K562 (cell line): ENCODE measurements at regions not wholly inside any gene's neighbourhood (a gene's known extent, or its start where the extent isn't known, plus 50 kb on each side); places are given as distances from the start of the nearest gene placed in this dataset.

ENCODE experiments used
- ATAC-seq: fragments of 200-7000 bp; cut with Tn5 transposase; 3 replicates; pipeline ENCODE4 v1.9.1; 2020; ENCODE audit warnings: moderate library complexity
- BruUV-seq: library from RNA; stranded (reverse); fragments of 400-500 nt; replicated peaks from 2 replicates; lab custom pipeline; 2021; lab: Mats Ljungman, UMichigan
- CTCF ChIA-PET: fragments of 300-600 bp; formaldehyde crosslinking; extraction: SDS; loops from one replicate; lab custom pipeline; 2021; ENCODE audit warnings: low intra/inter-chr PET ratio; lab: Yijun Ruan, JAX
- POLR2A ChIA-PET: fragments of 300-600, 350-650 bp; sonication (Branson Sonifier 250); formaldehyde crosslinking; extraction: SDS; loops from one replicate; lab custom pipeline; 2021; ENCODE audit warnings: antibody characterized with exemption, inconsistent platforms; lab: Yijun Ruan, JAX
- DNase-seq, 4 experiments: peaks; one replicate each; pipeline versions ENCODE4 v3.0.0 to v3.0.0-alpha.2; 2011 to 2018; ENCODE audit warnings: low spot score in 3 of 4, mixed read lengths in 3 of 4; ENCODE audit errors: extremely low read depth in 1 of 4
- FAIRE-seq: peaks from 2 replicates; lab custom pipeline; 2011; peaks lifted over from hg19 to GRCh38; lab: Jason Lieb, UNC
- H2AFZ ChIP-seq: 2 replicates; pipeline ENCODE4 v1.6.0; 2011; ENCODE audit warnings: low read depth, low read length, control low read depth, inconsistent platforms
- H3K27ac ChIP-seq: fragments of 200-600 bp; 3 replicates; pipeline ENCODE4 v1.8.0; 2011; ENCODE audit warnings: low read depth, mild to moderate bottlenecking, control low read depth, inconsistent platforms, low read length, moderate library complexity, mixed read lengths; ENCODE audit errors: extremely low read depth
- H3K27me3 ChIP-seq, 2 experiments: fragments of 300-600 bp in 1 of 2; 2 replicates in 1 of 2; 3 replicates in 1 of 2; pipeline versions ENCODE4 v1.6.0 to v1.8.0; 2011; ENCODE audit warnings: inconsistent platforms in 2 of 2, low read length in 2 of 2, mild to moderate bottlenecking in 1 of 2, mixed read lengths in 1 of 2, moderate library complexity in 1 of 2; ENCODE audit not compliant: control insufficient read depth in 2 of 2, insufficient read depth in 2 of 2
- H3K36me3 ChIP-seq: fragments of 300-600 bp; 3 replicates; pipeline ENCODE4 v1.8.0; 2011; ENCODE audit warnings: mild to moderate bottlenecking, low read length, inconsistent platforms; ENCODE audit not compliant: control insufficient read depth, insufficient read depth
- H3K4me1 ChIP-seq, 2 experiments: fragments of 200-600 bp in 1 of 2; replicated peaks in 1 of 2; 2 replicates in 1 of 2; 3 replicates in 1 of 2; pipeline versions ENCODE4 v1.5.1 to v1.8.0; 2011; ENCODE audit warnings: inconsistent platforms in 2 of 2, low read length in 2 of 2, mild to moderate bottlenecking in 1 of 2, mixed read lengths in 1 of 2, moderate library complexity in 1 of 2; ENCODE audit not compliant: control insufficient read depth in 2 of 2, insufficient read depth in 2 of 2
- H3K4me2 ChIP-seq: 2 replicates; pipeline ENCODE4 v1.6.1; 2011; ENCODE audit warnings: low read length, control low read depth, inconsistent platforms, mixed read lengths; ENCODE audit not compliant: insufficient read depth
- H3K4me3 ChIP-seq: fragments of 200-600 bp; sonication (generic), shearing (Covaris generic); 2 replicates; pipeline ENCODE4 v1.5.1; 2016; ENCODE audit warnings: control low read depth, inconsistent platforms
- H3K79me2 ChIP-seq: fragments of 200-600 bp; 3 replicates; pipeline ENCODE4 v1.8.0; 2011; ENCODE audit warnings: low read length, inconsistent platforms; ENCODE audit not compliant: control insufficient read depth, insufficient read depth
- H3K9ac ChIP-seq, 2 experiments: 2 replicates each; pipeline versions ENCODE4 v1.6.0 to v1.6.1; 2011; ENCODE audit warnings: low read depth in 2 of 2, low read length in 2 of 2, control low read depth in 1 of 2, inconsistent platforms in 1 of 2, mild to moderate bottlenecking in 1 of 2, mixed read lengths in 1 of 2; ENCODE audit not compliant: insufficient read depth in 1 of 2
- H3K9me1 ChIP-seq: one replicate; pipeline ENCODE4 v1.6.0; 2011; ENCODE audit warnings: inconsistent platforms, mild to moderate bottlenecking, low read length, moderate library complexity; ENCODE audit not compliant: control insufficient read depth, insufficient read depth
- H3K9me3 ChIP-seq: replicated peaks from 2 replicates; pipeline ENCODE4 v1.5.1; 2011; ENCODE audit warnings: low read depth, low read length, inconsistent platforms; ENCODE audit not compliant: control insufficient read depth, insufficient read depth
- H4K20me1 ChIP-seq: replicated peaks from 2 replicates; pipeline ENCODE4 v1.6.1; 2011; ENCODE audit warnings: low read length, inconsistent platforms, mixed read lengths; ENCODE audit not compliant: control insufficient read depth, insufficient read depth
- CBX1 ChIP-seq: sonication (generic); IDR thresholded peaks from 2 replicates; pipeline ENCODE4 v1.6.1; 2016; ENCODE audit warnings: antibody characterized with exemption, low read depth, mild to moderate bottlenecking
- CBX2 ChIP-seq: fragments of 200-600 bp; sonication (generic); IDR thresholded peaks from one replicate; pipeline ENCODE4 v1.6.1; 2012; ENCODE audit warnings: mild to moderate bottlenecking, low read length, inconsistent platforms; ENCODE audit not compliant: insufficient read depth, poor library complexity, severe bottlenecking
- HDAC6 ChIP-seq: IDR thresholded peaks from 2 replicates; pipeline ENCODE4 v1.6.1; 2012; ENCODE audit warnings: low read depth, mild to moderate bottlenecking, control low read depth, inconsistent platforms, low read length, moderate library complexity
- HMGN3 ChIP-seq: IDR thresholded peaks from 2 replicates; pipeline ENCODE4 v1.6.1; 2011; ENCODE audit warnings: borderline replicate concordance, low read depth, mild to moderate bottlenecking, mixed read lengths, low read length; ENCODE audit not compliant: insufficient read length; ENCODE audit errors: extremely low read depth
- JUN ChIP-seq, 2 experiments: sonication (generic) in 1 of 2; formaldehyde crosslinking in 1 of 2; IDR thresholded peaks; 2 replicates each; pipeline versions ENCODE4 v1.6.1 to v1.8.0; 2012 to 2022; ENCODE audit warnings: borderline replicate concordance in 2 of 2, mild to moderate bottlenecking in 2 of 2, improper control_type of control experiment in 1 of 2, low read depth in 1 of 2, low read length in 1 of 2, missing genetic modification reagents in 1 of 2
- KLF10 ChIP-seq: fragments of 250-450 bp; sonication (Bioruptor Pico); IDR thresholded peaks from 2 replicates; pipeline ENCODE4 v1.6.1; 2021; ENCODE audit warnings: matching md5 sums
- NBN ChIP-seq: fragments of 450-650 bp; IDR thresholded peaks from 2 replicates; pipeline ENCODE4 v1.6.1; 2016; ENCODE audit warnings: low read depth, mild to moderate bottlenecking
- SIN3B ChIP-seq: fragments of 450-650 bp; IDR thresholded peaks from 2 replicates; pipeline ENCODE4 v1.6.1; 2017; ENCODE audit warnings: low read depth, mild to moderate bottlenecking, moderate library complexity
- TRIM28 ChIP-seq: fragments of 450-650 bp; IDR thresholded peaks from 2 replicates; pipeline ENCODE4 v1.6.1; 2017
- ZBTB8A ChIP-seq: fragments of 450-650 bp; IDR thresholded peaks from 2 replicates; pipeline ENCODE4 v1.6.1; 2018; ENCODE audit warnings: mild to moderate bottlenecking, moderate library complexity; ENCODE audit not compliant: partially characterized antibody
- ZKSCAN3 ChIP-seq: fragments of 250-450 bp; sonication (Bioruptor Pico); IDR thresholded peaks from 2 replicates; pipeline ENCODE4 v1.4.0; 2020
- ZNF699 ChIP-seq: fragments of 250-450 bp; sonication (Bioruptor Pico); IDR thresholded peaks from 2 replicates; pipeline ENCODE4 v1.8.0; 2021; ENCODE audit warnings: mild to moderate bottlenecking, moderate library complexity; ENCODE audit not compliant: insufficient replicate concordance
- ZNF764 ChIP-seq: fragments of 250-450 bp; sonication (Bioruptor Pico); IDR thresholded peaks from 2 replicates; pipeline ENCODE4 v1.4.0; 2020; ENCODE audit warnings: low read depth, mild to moderate bottlenecking, moderate library complexity
- WGBS: fragments of 100-300 bp; shearing (Covaris generic); methylation state at CpG from one replicate; pipeline ENCODE4 v1.1.6; 2016; ENCODE audit warnings: low coverage, mixed read lengths; ENCODE audit not compliant: insufficient coverage; ENCODE audit errors: missing lambda C conversion rate; 5-methylcytosine and 5-hydroxymethylcytosine counted together
- in situ Hi-C: fragments of 300-500 bp; cut with MboI; formaldehyde crosslinking; loops from 4 replicates; pipeline ENCODE4 v1.15.0; 2018; ENCODE audit warnings: inconsistent platforms, mixed read lengths
- intact Hi-C: fragments of 100-400 bp; cut with micrococcal nuclease; formaldehyde crosslinking; loops from 2 replicates; pipeline ENCODE4 v1.14.2; 2022

DNA sequence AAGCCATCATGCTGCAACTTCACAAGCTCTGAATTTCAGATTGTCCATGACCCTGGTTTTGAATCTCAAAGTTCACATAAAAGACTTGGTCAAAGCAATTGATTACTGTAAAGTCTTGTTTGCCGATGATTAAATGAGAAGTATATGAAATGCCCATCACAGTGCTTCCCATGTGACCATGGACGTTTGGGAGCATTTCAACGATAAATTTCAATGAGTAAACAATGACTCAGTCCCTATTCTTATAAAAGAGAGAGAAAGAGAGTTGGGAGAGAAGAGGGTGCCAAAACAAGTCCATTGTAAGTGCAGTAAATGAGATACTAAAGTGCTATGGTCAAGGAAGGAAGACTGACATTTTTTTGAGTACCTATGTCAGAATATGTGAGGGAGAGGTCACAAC, 276.9 kb downstream of the SOX9 start:
- CTCF ChIA-PET = no interaction called here
- H3K4me2 ChIP-seq = no peak overlapping the region
- H4K20me1 ChIP-seq = no peaks in the 10 kb centered on the region; the same call in 1 of the 2 replicates
- H3K9me3 ChIP-seq = no peaks in the 10 kb centered on the region
- 2% methylated on average over 3 of the region's 3 CpGs for WGBS
- BruUV-seq = no TSS peak
- in situ Hi-C loops = no loop called here
- TF ChIP-seq HDAC6 = no peak
- no peak for TF ChIP-seq CBX2
- no peak for TF ChIP-seq ZBTB8A
- no peak for TF ChIP-seq ZNF699 (CRISPR knock-in tag)
- TF ChIP-seq KLF10 (CRISPR knock-in tag) = no peak
- TF ChIP-seq HMGN3 = no peak
- no peak for TF ChIP-seq ZNF764 (CRISPR knock-in tag)
- TF ChIP-seq JUN (IDR thresholded peaks at IDR 0.05; ENCODE audit: borderline replicate concordance, low read depth, low read length) = no peak
- TF ChIP-seq JUN (CRISPR knock-in tag; IDR thresholded peaks at IDR 0.05; ENCODE audit: borderline replicate concordance) = no peak
- TF ChIP-seq NBN = no peak
- no peak for TF ChIP-seq TRIM28
- TF ChIP-seq SIN3B = no peak
- TF ChIP-seq ZKSCAN3 (CRISPR knock-in tag) = no peak
- no peak for TF ChIP-seq CBX1
- TF ChIP-seq, all 486 proteins: peak for 0
- no peak overlapping the region for H3K4me3 ChIP-seq
- no peaks in the 10 kb centered on the region for H3K36me3 ChIP-seq
- H3K79me2 ChIP-seq = no peaks in the 10 kb centered on the region
- H3K9ac ChIP-seq = no peak overlapping the region
- H3K9me1 ChIP-seq = no peaks in the 10 kb centered on the region
- no peak overlapping the region for H2AFZ ChIP-seq
- FAIRE-seq = no peak
- ATAC-seq = no peak
- POLR2A ChIA-PET = no interaction called here
- H3K4me1 ChIP-seq = no peaks in the 10 kb centered on the region
- DNase-seq = no peak
- no peak overlapping the region for H3K27ac ChIP-seq
- 0 out of 5 replicates have a peak, but pooled peaks cover 0 to 4% of the 10 kb centered on the region in 2 experiments for H3K27me3 ChIP-seq
- intact Hi-C loops = no loop called here
